Testis (tissue), 2 donors: ENCODE measurements at regions not wholly inside any gene's neighbourhood (a gene's known extent, or its start where the extent isn't known, plus 50 kb on each side); places are given as distances from the start of the nearest gene placed in this dataset.

Source experiments
- POLR2A ChIP-seq: fragments of 450-650 bp; IDR thresholded peaks from one replicate; pipeline ENCODE4 v1.6.1; 2017; ENCODE audit warnings: antibody characterized with exemption, mild to moderate bottlenecking, moderate library complexity
- TF ChIP-seq, protein P1 (sequence below), 3 experiments: fragments of 450-650 bp in 2 of 3; fragments of 200-600 bp in 1 of 3; sonication (generic) in 1 of 3; IDR thresholded peaks; one replicate each; pipeline ENCODE4 v1.5.1; 2016 to 2019; ENCODE audit warnings: antibody characterized with exemption in 3 of 3, mild to moderate bottlenecking in 2 of 3, moderate library complexity in 1 of 3

DNA sequence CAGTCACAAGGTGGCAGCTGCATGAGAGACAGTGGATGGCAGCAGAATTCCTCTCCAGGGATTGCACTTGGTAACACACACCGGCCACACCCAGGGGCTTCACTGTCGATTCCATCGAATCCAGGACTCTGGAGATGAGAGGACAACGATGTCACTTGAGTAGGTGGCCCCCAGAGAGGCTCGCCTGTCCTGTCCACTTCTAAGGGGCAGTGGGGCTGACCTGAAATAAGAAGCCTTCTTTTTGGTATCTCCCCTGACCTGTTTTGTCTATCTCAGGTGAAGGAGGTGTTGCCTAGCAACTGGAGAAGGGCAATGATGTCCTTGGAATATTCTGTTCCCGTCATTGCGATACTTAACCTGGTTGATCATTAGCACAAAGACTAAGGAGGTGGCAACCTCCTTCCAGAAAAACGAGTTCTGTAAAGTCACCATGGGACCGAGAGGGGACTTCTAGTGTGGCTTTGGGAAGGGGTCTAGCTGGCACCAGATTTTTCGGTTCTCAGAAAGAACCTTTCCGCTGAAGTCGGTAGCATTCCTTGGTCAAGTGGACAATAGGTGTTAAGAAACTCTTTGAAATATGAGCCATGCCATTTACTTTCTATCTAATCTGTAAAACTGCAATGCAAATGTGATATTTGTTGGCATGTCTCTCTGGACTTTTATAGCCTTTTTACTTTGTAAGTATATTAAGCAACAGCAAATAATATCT lies 85.2 kb upstream of the TMPRSS2 start:
- TF ChIP-seq POLR2A: no peak
- TF ChIP-seq, protein P1, sequence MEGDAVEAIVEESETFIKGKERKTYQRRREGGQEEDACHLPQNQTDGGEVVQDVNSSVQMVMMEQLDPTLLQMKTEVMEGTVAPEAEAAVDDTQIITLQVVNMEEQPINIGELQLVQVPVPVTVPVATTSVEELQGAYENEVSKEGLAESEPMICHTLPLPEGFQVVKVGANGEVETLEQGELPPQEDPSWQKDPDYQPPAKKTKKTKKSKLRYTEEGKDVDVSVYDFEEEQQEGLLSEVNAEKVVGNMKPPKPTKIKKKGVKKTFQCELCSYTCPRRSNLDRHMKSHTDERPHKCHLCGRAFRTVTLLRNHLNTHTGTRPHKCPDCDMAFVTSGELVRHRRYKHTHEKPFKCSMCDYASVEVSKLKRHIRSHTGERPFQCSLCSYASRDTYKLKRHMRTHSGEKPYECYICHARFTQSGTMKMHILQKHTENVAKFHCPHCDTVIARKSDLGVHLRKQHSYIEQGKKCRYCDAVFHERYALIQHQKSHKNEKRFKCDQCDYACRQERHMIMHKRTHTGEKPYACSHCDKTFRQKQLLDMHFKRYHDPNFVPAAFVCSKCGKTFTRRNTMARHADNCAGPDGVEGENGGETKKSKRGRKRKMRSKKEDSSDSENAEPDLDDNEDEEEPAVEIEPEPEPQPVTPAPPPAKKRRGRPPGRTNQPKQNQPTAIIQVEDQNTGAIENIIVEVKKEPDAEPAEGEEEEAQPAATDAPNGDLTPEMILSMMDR (IDR thresholded peaks at IDR 0.05): no peak
